HG03432 (cell line): ENCODE measurements at regions not wholly inside any gene's neighbourhood (a gene's known extent, or its start where the extent isn't known, plus 50 kb on each side); places are given as distances from the start of the nearest gene placed in this dataset.

Experiments used
- ATAC-seq: cut with Tn5 transposase; IDR thresholded peaks from one replicate; pipeline ENCODE4 v1.9.1; 2021; ENCODE audit warnings: mild to moderate bottlenecking, moderate library complexity; ENCODE audit not compliant: unreplicated experiment

DNA sequence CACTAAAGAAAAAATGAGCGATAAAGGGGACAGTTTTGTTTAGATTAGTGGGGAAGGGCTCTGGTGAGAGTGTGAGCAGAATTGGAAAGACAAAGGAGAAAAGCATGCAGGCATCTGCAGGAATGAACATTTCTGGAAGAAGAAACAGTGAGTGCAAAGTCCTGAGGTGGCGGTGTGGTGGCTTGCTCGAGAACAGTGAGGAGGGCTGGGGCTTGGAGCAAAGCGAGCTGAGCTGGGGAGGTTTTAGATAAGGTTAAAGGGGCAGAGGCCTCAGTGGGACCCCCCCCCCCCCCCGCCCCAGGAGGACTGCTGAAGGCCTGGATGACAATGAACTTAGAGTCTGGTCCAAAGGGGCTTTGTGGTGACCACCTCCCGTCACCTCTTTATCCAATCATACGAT lies 202.7 kb upstream of the MVB12B start:
- ATAC-seq: no peak

DNA sequence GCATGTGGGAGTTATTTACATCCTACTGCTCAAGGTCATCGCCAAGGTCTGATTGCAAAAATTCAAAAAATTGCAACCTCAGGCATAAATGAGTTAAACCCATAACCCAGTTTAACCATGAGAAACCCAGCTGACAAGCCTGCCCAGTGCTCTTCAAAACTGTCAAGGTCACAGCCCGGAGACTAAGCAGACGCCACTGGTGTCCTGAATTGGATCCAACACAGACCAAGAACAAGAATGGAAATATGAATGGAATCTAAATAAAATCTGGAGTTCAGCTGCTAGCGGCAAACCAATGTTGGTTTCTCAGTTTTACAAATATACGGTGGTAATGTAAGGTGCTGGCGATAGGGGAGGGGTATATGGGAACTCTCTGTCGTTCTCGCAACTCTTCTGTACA lies 201.5 kb upstream of the MVB12B start:
- no peak for ATAC-seq

DNA sequence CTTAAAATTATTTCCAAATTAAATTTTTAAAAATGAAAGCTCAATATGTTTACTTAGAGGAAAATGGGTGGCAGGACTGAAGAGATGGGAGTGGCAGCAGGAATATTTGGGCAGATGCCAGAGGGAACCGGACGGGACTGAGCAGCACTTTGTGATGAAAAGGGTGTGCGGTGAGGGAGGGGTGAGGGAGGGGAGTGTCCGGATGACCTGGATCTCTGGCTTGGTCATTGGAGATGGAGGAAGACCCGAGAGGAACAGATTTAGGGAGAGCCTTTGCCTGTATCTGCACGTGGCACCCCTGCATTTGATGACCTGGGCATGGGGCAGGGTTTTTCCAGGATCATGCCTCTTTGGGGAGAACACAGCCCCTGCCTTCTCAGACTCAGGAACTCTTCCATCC lies 201.1 kb upstream of the MVB12B start:
- no peak for ATAC-seq

DNA sequence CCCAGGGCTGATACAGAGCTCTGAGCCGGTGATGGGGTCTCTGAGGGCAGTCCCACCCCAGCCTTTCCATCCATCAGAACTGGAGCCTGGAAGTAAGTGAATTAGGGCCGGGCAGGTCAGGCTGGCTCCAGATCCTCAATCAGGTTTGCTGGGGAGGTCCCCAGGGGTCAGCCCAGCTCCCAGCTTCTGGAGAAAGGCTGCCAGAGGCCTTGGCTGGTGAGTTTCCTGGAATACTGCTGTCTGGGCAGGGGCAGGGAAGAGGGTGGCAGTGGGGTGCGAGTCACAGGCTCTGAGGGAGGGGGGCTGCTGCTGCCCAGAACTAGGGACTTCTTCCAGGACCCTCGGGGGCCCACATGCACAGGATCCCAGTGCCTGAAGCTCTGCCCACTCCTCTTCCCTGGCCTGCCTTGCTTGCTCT lies 200.6 kb upstream of the MVB12B start:
- ATAC-seq: no peak

DNA sequence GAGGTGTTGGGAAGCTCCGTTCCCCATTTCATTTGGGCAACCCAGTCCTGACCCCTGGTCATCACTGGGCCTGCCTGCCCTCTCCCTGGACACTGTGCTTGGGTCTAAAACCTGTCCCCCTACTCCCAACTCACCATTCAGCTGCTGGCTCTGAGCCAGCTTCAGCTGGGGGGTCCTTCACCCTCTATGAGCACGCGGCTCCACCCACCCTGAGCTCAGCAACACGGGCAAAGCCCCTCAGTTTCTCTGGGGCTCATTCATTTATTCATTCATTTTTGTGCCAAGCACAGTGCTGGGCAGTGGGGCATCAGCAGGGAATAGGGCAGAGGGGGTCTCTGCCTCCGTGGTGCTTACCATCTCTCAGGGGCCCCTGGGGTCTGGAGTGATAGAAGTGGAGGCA lies 199.8 kb upstream of the MVB12B start:
- ATAC-seq: no peak

DNA sequence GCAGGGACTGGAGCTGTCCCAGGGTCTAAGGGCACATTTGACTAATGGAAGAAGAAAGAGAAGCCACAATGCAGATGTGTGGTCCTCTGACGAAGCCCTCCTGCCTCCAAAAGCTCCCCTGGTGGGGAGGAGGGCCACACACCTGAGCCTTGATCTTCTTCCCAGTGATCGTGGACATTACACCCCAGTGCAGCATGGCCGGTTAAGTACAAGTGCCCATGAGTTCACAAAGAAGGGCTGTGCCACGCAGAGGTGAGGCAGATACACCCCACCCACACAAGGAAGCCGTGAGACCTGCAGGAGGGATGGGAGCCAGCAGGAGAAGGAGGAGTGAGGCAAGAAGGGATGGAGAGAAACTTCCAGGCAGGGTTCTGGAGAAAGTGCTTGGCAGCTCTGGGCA lies 199.0 kb upstream of the MVB12B start:
- ATAC-seq: no peak

DNA sequence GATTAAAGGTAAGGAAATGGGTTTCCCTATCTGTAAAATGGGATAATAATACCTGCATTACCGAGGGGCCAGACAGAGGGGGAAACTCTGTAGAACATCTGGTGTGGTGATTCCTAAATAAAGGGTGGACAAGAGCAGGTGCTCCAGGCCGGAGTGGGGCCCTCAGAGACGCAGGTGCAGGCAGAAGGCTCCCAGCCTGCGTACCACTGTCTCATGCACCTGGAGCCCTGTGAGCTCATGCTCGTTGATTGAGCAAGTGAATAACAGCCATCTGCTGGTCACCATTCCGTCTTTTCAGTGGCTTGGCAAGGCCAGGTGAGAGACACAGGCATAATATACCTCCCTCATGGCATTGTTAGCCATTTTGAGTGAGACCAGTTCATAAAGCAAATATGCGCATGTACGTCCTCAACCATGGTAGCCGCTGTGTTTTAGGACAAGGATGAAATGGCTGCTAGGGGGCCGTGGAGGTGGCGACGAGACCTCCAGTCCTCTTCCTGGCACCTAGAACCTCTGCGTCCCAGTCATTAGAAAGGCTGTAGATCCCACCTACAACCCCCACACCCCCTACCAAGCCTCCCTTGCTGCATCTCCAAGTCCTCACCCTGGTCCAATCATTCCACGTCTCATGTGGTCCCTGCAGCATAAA lies 198.0 kb upstream of the MVB12B start:
- ATAC-seq: no peak

DNA sequence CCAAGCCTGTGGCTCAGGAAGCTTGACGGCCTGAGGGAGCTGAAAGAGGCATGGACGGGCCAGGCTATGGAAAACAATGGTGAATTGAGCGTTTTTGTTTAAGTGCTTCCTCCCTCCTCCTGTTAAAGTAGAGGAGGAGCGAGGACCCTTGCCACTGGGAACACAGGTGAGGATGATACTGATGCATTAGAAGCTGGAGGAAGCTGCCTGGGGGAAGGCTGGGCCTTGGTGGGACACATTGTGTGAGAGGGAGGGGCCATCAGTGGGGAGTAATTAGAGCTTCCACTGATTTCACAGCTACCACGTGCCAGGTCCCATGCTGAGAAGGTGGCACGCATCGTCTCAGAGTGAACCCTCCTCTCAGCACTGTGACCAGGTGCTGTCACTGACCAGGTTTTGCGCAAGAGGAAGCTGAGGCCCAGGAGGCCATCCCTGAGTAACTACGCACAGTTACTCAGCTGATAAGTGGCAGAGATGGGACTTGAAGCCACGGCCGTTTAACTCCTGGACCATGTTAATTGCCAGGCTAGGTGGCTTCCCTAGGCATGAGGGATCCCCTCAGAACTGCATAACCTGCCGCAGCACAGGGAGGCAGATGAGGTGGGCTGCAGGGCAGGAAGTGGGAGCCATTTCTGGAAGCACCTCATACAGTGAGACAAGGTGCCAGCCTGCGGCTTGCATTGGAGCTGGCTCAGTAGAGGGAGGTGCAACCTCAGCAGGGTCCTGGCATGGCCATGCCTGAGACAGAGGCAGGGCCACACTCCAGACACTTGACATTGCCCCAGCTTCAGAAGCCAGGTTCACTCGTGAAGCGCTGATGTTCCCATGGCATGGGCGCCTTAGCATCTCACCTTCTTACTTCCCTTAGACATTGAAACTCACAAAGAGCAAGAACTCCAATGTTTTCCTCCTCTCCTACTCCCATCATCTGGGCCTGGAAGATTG lies 195.3 kb upstream of the MVB12B start:
- ATAC-seq: no peak

DNA sequence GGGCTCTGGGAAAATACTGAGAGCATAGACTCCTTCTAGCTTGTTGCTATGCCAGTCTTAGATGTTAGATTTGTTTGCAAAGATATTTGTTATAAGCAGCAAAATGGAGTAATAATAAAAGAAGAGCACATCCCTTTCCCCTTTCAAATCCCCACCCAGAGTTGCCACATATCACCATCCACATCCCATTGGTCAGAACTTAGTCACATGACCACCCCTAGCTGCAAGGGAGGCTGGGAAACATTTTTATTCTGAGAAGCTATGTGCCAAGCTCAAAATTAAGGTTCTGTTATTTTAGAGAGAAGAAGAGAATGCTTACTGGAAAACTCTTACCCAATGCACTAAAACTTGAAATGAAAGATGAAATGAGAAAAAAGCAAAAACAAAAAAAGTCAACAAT lies 193.9 kb upstream of the MVB12B start:
- ATAC-seq: no peak

DNA sequence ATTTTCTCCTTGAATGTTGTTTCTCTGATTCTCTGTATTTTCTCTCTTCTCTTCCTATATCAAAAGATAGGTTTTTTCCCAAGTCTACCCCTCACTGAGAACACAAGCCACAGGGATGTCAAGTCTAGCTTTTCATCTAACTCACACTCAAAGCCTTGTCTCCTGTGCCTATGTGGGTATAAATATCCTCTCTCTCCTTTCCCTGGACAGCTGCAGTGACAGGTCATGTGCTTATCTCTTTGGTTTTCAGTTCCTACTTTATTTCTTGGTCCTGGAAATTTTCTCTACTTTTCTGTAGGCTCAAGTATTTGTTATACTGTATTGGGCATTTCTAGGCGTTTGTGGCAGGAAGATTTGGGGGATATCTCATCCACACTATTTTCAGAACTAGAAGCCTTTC lies 182.4 kb upstream of the MVB12B start:
- ATAC-seq: no peak

DNA sequence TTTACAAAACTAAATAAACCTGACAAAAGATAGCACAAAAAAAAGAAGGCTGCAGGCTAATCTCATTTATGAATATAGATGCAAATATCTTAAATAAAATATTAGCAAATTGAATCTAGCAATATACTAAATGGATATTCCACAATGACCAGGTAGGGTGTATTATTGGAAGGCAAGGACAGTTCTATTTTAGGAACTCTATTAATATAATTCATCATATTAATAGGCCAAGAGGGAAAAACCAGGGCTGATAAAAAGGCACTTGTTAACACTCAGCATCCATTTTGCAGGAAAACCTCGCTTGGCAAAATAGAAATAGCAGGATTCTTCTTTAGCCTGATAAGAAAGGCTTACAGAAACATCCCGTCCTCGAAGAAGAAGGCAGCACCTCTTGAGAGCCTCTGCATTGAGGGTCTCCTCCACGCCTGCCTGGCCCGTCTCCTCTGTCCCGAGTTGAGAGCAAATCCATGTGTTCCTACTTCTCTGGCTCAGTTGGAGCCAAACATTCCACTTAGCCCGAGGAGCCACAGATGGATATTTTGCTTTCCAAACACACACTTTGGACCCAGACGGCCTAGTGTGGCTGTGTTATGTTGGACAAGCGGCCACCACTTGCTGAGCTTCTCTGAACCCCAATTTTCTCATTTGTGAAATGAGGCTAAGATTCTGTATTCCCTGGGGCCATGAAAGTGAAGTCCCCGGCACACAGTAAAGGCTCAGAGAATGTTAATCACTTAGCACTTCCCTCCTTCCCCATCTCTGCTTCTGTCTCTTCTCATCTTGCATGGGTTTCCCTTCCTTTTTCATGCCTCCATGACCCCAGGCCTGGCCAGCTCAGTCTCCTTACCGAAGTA lies 181.8 kb upstream of the MVB12B start:
- ATAC-seq: no peak

DNA sequence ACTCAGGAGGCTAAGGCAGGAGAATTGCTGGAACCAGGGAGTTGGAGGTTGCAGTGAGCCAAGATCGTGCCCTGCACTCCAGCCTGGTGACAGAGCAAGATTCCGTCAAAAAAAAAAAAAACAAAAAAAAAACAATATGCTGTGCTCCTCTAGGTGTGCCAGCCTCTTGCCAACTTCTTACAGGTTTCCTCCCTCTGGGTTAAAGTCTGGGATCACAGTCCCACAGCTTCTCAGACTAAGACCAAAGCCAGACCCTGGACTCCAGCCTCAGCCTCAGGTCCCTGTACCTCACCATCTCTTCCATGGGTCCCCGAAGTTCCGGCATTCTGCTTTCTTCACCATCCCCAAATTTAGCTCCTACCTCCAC lies 180.8 kb upstream of the MVB12B start:
- no peak for ATAC-seq

DNA sequence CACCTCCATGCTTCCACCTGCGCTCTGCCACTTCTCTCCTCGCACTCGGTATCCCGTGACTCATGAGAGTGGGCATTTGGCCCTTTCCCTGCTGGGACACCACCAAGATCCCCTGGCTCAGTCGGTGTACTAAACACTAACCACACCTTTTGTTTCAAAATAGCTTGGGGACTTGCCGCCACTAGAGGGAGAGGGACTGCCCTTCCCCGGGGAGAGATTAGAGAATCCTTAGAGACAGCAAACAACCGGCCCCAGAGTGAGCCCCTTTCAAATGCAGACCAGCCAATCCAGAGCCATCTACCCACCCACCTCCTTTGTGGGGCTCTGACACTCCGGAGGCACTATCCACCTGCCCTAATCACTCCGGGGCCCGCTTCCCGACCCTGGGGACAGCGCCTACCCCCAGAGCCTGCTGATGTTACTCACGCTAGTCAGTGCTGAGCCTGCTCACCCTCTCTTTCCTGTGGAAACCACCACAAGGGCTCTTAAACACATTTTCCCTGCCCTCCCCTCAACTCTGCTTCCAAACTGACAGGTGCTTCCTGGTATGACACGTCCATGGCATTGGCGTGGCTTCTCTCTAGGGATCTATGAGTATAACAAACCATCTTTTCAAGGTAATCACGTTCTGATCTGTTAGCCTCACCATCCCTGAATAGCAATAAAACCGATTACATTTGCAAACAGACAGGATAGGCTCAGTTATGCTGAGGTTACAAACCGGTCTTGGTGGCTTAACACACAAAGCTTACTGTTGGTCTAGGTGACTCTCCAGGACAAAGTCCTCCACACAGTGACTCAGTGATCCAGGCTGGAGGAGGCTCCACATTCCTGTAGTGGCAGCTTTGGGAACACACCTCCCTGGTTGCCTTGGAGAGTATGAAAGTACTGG lies 180.1 kb upstream of the MVB12B start:
- peak; percentile 63 for ATAC-seq

DNA sequence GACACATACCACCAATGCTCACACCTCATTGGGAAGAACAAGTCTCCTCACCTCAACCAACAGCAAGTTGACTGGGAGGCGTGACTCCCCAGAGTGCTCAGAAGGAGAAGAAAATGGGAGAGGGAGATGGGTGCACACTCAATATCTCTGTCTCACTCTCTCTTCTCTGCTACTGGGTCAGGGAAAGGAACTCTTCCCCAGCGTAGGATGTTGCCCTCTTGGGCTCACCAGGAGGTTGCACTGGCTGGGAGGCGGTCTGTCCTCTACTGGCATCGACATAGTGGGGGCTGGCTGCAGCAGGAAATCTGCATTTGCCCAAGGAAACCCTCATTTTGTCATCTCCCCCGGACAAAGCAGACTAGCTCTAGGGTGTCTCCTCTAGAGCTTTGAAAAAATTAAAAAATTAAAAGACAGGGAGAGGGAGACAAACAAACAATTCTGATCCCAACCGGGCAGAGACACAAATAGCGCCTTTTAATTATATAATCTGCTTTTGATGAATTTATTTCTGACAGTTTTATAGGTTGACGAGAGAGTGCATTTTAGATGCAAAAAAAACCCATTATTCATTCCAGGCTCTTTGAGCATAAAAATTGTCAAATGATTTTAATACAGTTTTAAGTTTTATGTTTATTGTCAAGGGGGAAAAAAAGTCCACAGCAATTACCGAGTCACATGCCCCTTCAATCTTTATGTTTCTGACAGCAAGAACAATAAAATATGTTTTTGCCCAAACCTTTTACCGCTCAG lies 179.3 kb upstream of the MVB12B start:
- no peak for ATAC-seq

DNA sequence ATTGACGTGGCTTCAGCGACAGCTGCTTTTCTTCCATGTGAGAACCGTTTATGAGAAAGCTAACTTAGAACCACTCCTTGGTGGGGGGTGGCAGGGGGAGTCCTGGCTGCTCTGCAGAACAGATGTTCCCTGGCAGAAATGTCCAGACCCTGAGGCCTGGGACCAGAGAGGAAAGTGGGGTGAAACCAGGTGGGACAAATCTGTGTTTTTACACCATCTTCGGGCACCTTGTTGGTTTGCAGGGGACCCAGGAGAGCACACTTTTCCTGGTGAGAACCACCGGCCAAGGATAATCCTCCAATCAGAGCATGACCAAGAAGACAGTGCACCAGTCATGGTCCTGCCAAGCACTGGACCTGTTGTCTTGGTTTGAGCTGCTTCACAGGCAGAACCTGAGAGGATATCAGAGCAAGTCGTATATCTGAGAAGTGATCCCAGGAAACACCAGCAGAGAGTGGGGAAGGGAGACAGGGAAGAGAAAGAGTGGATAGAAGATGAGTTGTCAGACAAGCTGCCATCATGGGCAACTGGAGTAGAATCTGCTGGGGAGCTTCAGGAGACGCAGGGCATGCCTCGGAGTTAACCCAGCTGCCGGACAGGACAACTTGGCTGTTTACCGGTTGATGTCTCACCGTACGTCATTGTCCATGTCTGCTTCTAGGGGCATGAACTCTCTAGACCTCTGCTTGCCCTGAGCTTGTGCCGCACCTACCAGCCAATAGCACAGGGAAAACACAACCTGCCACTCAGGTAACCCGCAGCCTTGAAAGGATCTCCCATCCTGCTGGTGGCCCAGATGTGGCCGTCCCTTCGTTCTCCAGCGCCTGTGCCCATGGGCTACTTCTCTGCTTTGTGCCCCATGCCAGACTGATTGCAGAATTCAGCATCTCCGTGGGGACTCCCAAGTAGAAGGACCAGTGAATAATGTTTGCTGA lies 178.4 kb upstream of the MVB12B start:
- ATAC-seq: no peak

DNA sequence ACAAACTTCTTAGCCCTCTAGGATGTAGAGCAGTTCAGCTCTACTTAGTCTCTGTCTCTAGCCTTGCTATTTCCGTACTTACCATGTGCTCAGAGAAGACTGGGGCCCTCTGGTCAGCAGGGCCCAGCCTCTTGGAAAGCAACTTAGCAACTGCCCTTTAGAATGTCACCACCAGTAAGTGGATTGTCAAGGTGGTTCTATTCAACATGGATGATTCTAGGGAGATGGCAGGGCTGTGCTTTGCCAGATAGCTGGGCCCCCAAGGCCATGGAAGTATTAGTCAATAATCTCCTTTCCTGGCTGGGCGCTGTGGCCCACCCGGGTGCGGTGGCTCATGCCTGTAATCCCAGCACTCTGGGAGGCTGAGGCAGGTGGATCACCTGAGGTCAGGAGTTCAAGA lies 177.6 kb upstream of the MVB12B start:
- ATAC-seq: no peak

DNA sequence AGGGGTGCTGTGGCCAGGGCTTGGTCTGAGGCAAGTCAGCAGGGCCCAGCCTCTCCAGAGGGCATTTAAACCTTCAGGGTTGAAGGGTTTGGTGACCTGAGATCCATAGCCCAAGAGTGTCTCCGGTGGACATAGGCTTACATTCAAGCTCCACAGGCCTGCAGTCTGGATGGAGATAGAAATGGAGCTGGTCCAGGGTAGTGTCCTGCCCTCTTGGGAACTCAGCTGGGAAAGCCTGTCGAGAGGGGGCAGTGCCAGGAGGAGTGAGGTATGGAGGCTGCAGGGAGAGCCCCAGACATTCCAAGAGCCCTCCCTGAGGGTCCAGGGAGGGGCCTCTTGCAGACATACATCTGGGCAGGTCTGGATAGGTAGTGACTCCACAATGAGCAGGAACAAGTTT lies 177.0 kb upstream of the MVB12B start:
- ATAC-seq: no peak

DNA sequence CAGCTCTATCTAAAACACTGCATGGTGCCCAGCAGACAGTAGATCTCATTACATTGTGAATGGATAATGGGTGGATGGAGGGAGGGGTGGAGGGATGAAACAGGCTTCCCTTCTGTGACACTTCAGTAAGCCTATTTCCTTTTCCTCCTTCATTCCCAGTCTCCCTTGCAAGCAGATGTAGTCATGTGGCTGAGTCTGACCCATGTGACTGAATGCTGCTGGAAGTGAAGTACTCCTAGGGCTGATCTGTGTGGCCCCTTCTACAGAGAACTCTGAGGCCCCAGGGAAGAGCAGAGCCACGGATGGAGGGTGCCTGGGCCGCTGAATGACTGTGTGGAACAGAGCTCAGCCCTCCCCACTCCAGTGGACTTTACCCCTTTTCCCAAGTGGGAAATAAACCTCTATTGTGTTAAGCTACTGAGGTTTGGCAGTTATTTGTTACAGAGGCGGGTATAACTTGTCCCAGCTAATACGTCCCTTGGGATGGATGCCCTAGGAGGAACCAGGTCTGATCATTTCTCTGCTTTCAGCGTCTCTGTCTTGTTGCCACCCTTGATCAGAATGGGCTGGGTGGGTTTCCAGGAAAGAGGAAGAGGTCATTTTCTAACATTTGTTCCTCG lies 176.1 kb upstream of the MVB12B start:
- ATAC-seq: no peak
